ENCODE measurements at regions not wholly inside any gene's neighbourhood (a gene's known extent, or its start where the extent isn't known, plus 50 kb on each side); places are given as distances from the start of the nearest gene placed in this dataset.

DNA sequence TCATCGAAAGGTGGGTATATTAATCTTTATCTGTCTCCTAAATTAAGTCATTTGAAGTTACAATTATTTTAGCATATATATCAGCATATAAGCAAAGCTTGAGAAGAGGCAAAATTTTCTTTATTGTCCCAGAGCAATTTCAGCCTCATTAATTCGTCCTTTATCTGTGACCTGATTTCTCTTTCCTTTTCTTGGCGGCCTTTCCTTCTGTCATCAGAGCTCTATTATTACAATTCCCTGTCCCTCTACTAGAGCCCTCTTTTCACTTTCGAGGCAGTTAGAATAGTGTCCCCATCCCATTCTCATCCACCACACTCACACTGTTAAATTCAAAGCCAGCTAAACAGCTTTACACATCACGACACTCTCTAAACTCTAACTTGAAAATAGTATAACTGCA lies 1293.2 kb upstream of the FAM98A start:
- DNase-seq, result no peak
- H3K4me1 ChIP-seq (ENCODE audit: control insufficient read depth in 3 of 3, insufficient read depth in 2 of 3, low read depth in 1 of 3, low read length in 2 of 3), result no peaks in the 10 kb centered on the region
- no peak for FAIRE-seq
- H3K36me3 ChIP-seq (ENCODE audit: control insufficient read depth in 3 of 3, insufficient read depth in 2 of 3, low read depth in 1 of 3, low read length in 3 of 3), result no peaks in the 10 kb centered on the region
- no peak overlapping the region for H3K4me3 ChIP-seq (ENCODE audit: low read depth in 1 of 3, low read length in 3 of 3)
- H3K27me3 ChIP-seq (ENCODE audit: control insufficient read depth in 3 of 3, insufficient read depth in 3 of 3, low read length in 3 of 3), result no peaks in the 10 kb centered on the region
- H3K9me3 ChIP-seq (ENCODE audit: control insufficient read depth in 2 of 2, insufficient read depth in 1 of 2, low read depth in 1 of 2, low read length in 1 of 2), result peaks cover 0 to 2% of the 10 kb centered on the region in 2 donors
- H3K27ac ChIP-seq (ENCODE audit: low read depth in 1 of 3, low read length in 2 of 3), result no peak overlapping the region
- WGBS, 3 donors, result 76 to 80% (median 78%) methylated on average over 5 of the region's 5 CpGs

GRCh38 chr2:34875091-34875745 lies 1276.1 kb upstream of the FAM98A start:
- Histone ChIP-seq H3K4me3 (ENCODE audit: low read depth in 1 of 3, low read length in 3 of 3) (no peak overlapping the region), H3K27ac (ENCODE audit: low read depth in 1 of 3, low read length in 2 of 3) (no peak overlapping the region), H3K9me3 (ENCODE audit: control insufficient read depth in 2 of 2, insufficient read depth in 1 of 2, low read depth in 1 of 2, low read length in 1 of 2) (no peaks in the 10 kb centered on the region), H3K27me3 (ENCODE audit: control insufficient read depth in 3 of 3, insufficient read depth in 3 of 3, low read length in 3 of 3) (no peaks in the 10 kb centered on the region), H3K36me3 (ENCODE audit: control insufficient read depth in 3 of 3, insufficient read depth in 2 of 3, low read depth in 1 of 3, low read length in 3 of 3) (no peaks in the 10 kb centered on the region), H3K4me1 (ENCODE audit: control insufficient read depth in 3 of 3, insufficient read depth in 2 of 3, low read depth in 1 of 3, low read length in 2 of 3) (no peaks in the 10 kb centered on the region)
- 46 to 74% (median 69%) methylated on average over 4 of the region's 4 CpGs for WGBS, 3 donors
- DNase-seq (no peak), FAIRE-seq (no peak)

DNA sequence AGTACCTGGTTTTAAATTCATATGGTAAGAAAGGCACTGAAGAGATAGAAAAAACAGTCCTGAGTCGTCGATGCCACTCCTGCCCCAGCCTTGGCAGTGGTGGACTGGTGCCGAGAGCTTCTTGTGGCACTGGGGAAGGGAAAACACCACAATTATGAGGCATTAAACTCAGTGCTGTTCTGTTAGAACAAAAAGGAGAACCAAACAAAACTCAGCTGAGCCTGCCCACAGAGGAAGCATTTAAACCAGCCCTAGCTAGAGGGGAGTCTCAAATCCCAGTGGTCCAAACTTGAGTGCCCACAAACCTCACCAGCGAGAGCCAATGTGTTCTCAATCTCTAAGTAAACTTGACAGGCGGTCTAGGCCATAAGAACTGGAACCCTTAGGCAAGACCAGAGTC lies 1254.5 kb upstream of the FAM98A start:
- H3K4me3 ChIP-seq (ENCODE audit: low read depth in 1 of 3, low read length in 3 of 3), result no peak overlapping the region
- H3K4me1 ChIP-seq (ENCODE audit: control insufficient read depth in 3 of 3, insufficient read depth in 2 of 3, low read depth in 1 of 3, low read length in 2 of 3), result no peaks in the 10 kb centered on the region
- no peak for DNase-seq
- no peaks in the 10 kb centered on the region for H3K36me3 ChIP-seq (ENCODE audit: control insufficient read depth in 3 of 3, insufficient read depth in 2 of 3, low read depth in 1 of 3, low read length in 3 of 3)
- no peaks in the 10 kb centered on the region for H3K27me3 ChIP-seq (ENCODE audit: control insufficient read depth in 3 of 3, insufficient read depth in 3 of 3, low read length in 3 of 3)
- FAIRE-seq, result no peak
- H3K9me3 ChIP-seq (ENCODE audit: control insufficient read depth in 2 of 2, insufficient read depth in 1 of 2, low read depth in 1 of 2, low read length in 1 of 2), result peaks cover 2 to 12% of the 10 kb centered on the region in 2 donors
- H3K27ac ChIP-seq (ENCODE audit: low read depth in 1 of 3, low read length in 2 of 3), result no peak overlapping the region
- WGBS, 3 donors, result 79 to 80% (median 80%) methylated on average over 5 of the region's 5 CpGs

DNA sequence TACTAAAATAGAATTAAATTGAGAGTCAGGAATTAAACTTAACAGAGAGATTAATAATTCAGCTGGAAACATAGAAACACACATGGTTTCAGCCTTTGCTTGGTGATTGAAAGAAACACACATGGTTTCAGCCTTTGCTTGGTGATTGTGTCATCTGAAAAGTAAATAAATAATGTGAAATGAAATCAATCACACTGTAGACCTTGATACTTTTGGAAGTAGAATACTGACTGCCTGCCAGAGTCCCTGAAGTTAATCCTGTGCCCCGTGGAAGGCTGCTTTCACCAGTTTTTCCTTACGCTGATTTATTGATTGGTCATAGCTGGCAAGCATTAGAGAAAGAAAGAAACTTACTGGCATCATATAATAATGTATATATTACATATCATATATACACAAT lies 1252.7 kb upstream of the FAM98A start:
- peaks cover 2 to 16% of the 10 kb centered on the region in 2 donors for H3K9me3 ChIP-seq (ENCODE audit: control insufficient read depth in 2 of 2, insufficient read depth in 1 of 2, low read depth in 1 of 2, low read length in 1 of 2)
- 37 to 60% (median 45%) methylated on average over 2 of the region's 2 CpGs for WGBS, 3 donors
- H3K27me3 ChIP-seq (ENCODE audit: control insufficient read depth in 3 of 3, insufficient read depth in 3 of 3, low read length in 3 of 3), result no peaks in the 10 kb centered on the region
- no peaks in the 10 kb centered on the region for H3K36me3 ChIP-seq (ENCODE audit: control insufficient read depth in 3 of 3, insufficient read depth in 2 of 3, low read depth in 1 of 3, low read length in 3 of 3)
- FAIRE-seq, result no peak
- H3K4me1 ChIP-seq (ENCODE audit: control insufficient read depth in 3 of 3, insufficient read depth in 2 of 3, low read depth in 1 of 3, low read length in 2 of 3), result no peaks in the 10 kb centered on the region
- H3K27ac ChIP-seq (ENCODE audit: low read depth in 1 of 3, low read length in 2 of 3), result no peak overlapping the region
- no peak for DNase-seq
- H3K4me3 ChIP-seq (ENCODE audit: low read depth in 1 of 3, low read length in 3 of 3), result no peak overlapping the region

DNA sequence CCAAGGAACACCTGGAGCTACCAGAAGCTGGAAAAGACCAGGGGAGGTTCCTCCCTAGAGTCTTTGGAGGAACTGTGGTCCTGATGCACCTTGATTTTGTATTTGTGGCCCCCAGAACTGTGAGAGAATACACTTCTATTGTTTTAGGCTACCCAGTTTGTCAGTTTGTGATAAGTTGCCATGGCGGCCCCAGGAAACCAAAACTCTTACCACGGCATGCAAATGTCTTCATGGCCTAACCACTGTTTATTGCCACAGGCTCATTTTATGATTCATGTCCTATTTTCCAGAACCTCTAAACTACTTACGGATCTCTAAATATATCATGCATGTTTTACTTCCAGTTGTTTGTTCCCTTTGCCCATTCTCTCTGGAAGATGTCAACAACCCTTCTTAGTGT lies 1250.7 kb upstream of the FAM98A start:
- H3K4me1 ChIP-seq (ENCODE audit: control insufficient read depth in 3 of 3, insufficient read depth in 2 of 3, low read depth in 1 of 3, low read length in 2 of 3), result no peaks in the 10 kb centered on the region
- H3K36me3 ChIP-seq (ENCODE audit: control insufficient read depth in 3 of 3, insufficient read depth in 2 of 3, low read depth in 1 of 3, low read length in 3 of 3), result no peaks in the 10 kb centered on the region
- 70 to 85% (median 84%) methylated on average over 3 of the region's 3 CpGs for WGBS, 3 donors
- H3K9me3 ChIP-seq (ENCODE audit: control insufficient read depth in 2 of 2, insufficient read depth in 1 of 2, low read depth in 1 of 2, low read length in 1 of 2), result peaks cover 2 to 15% of the 10 kb centered on the region in 2 donors
- H3K27me3 ChIP-seq (ENCODE audit: control insufficient read depth in 3 of 3, insufficient read depth in 3 of 3, low read length in 3 of 3), result no peaks in the 10 kb centered on the region
- FAIRE-seq (no peak), DNase-seq (no peak)
- no peak overlapping the region for H3K27ac ChIP-seq (ENCODE audit: low read depth in 1 of 3, low read length in 2 of 3)
- no peak overlapping the region for H3K4me3 ChIP-seq (ENCODE audit: low read depth in 1 of 3, low read length in 3 of 3)

DNA sequence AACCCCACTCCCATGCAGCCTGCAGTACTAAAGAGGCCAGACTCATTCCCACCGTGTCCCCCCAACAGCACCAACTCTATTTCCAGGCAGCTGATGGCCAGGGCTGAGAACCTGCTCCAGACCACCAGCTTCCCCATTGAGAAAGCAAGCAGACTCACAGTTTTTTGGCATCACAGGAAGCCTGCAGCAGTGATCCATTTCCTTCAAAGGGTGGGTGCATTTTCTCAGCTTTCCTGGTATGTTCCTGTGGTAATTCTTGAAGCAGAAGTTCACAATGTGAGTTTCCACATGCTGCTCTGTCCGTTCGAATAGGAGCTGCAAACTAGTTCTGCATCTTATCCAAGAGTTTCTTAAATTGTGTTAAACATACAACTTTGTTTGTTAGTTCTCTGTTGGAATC lies 1249.6 kb upstream of the FAM98A start:
- Histone ChIP-seq H3K27ac (ENCODE audit: low read depth in 1 of 3, low read length in 2 of 3) (no peak overlapping the region), H3K27me3 (ENCODE audit: control insufficient read depth in 3 of 3, insufficient read depth in 3 of 3, low read length in 3 of 3) (no peaks in the 10 kb centered on the region), H3K4me1 (ENCODE audit: control insufficient read depth in 3 of 3, insufficient read depth in 2 of 3, low read depth in 1 of 3, low read length in 2 of 3) (no peaks in the 10 kb centered on the region), H3K9me3 (ENCODE audit: control insufficient read depth in 2 of 2, insufficient read depth in 1 of 2, low read depth in 1 of 2, low read length in 1 of 2) (peaks cover 0 to 4% of the 10 kb centered on the region in 2 donors), H3K36me3 (ENCODE audit: control insufficient read depth in 3 of 3, insufficient read depth in 2 of 3, low read depth in 1 of 3, low read length in 3 of 3) (no peaks in the 10 kb centered on the region), H3K4me3 (ENCODE audit: low read depth in 1 of 3, low read length in 3 of 3) (no peak overlapping the region)
- FAIRE-seq (no peak), DNase-seq (no peak)
- 58 to 67% (median 59%) methylated on average over 3 of the region's 3 CpGs for WGBS, 3 donors

- Histone ChIP-seq H3K4me1 (ENCODE audit: control insufficient read depth in 3 of 3, insufficient read depth in 2 of 3, low read depth in 1 of 3, low read length in 2 of 3) (no peaks in the 10 kb centered on the region), H3K36me3 (ENCODE audit: control insufficient read depth in 3 of 3, insufficient read depth in 2 of 3, low read depth in 1 of 3, low read length in 3 of 3) (no peaks in the 10 kb centered on the region), H3K27me3 (ENCODE audit: control insufficient read depth in 3 of 3, insufficient read depth in 3 of 3, low read length in 3 of 3) (no peaks in the 10 kb centered on the region), H3K27ac (ENCODE audit: low read depth in 1 of 3, low read length in 2 of 3) (no peak overlapping the region), H3K9me3 (ENCODE audit: control insufficient read depth in 2 of 2, insufficient read depth in 1 of 2, low read depth in 1 of 2, low read length in 1 of 2) (peaks cover 0 to 4% of the 10 kb centered on the region in 2 donors), H3K4me3 (ENCODE audit: low read depth in 1 of 3, low read length in 3 of 3) (no peak overlapping the region)
- WGBS, 3 donors, result 65 to 77% (median 66%) methylated on average over 2 of the region's 2 CpGs
- DNase-seq (no peak), FAIRE-seq (no peak)
Observed at GRCh38 chr2:34848132-34848531, 1249.0 kb upstream of the FAM98A start.

DNA sequence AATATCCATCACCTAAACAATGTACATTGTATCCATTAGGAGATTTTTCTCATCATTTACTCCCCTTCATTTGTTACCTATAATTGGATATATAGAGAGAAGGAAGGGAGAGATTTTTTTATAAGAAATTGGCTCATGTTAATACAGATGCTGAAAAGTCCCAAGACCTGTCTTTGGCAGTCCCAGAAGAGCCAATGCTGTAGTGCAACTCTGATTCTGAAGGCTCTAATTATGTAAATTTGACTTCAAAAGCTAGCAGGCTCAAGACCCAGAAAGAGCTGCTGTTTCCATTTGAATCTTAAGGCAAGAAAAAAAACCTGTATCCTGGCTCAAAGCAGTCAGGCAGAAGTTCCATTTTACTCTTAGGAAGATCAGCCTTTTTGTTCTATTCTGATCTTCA lies 1245.5 kb upstream of the FAM98A start:
- Histone ChIP-seq H3K4me3 (ENCODE audit: low read depth in 1 of 3, low read length in 3 of 3) (no peak overlapping the region), H3K9me3 (ENCODE audit: control insufficient read depth in 2 of 2, insufficient read depth in 1 of 2, low read depth in 1 of 2, low read length in 1 of 2) (peaks cover 0 to 4% of the 10 kb centered on the region in 2 donors), H3K36me3 (ENCODE audit: control insufficient read depth in 3 of 3, insufficient read depth in 2 of 3, low read depth in 1 of 3, low read length in 3 of 3) (no peaks in the 10 kb centered on the region), H3K27ac (ENCODE audit: low read depth in 1 of 3, low read length in 2 of 3) (no peak overlapping the region), H3K4me1 (ENCODE audit: control insufficient read depth in 3 of 3, insufficient read depth in 2 of 3, low read depth in 1 of 3, low read length in 2 of 3) (no peaks in the 10 kb centered on the region), H3K27me3 (ENCODE audit: control insufficient read depth in 3 of 3, insufficient read depth in 3 of 3, low read length in 3 of 3) (no peaks in the 10 kb centered on the region)
- DNase-seq, result no peak
- FAIRE-seq, result no peak

DNA sequence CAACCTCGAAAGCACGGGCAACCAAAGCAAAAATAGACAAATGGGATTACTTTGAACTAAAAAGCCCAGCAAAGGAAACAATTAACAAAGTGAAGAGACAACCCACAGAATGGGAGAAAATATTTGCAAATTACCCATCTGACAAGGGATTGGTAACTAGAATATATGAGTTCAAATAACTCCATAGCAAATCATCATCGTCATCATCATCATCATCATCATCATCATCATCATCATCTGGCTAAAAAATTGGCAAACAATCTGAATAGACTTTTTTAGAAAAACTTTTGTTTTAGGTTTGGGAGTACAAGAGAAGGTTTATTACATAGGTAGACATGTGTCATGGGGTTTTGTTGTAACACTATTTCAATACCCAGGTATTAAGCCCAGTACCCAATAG lies 1239.3 kb upstream of the FAM98A start:
- no peak overlapping the region for H3K27ac ChIP-seq (ENCODE audit: low read depth in 1 of 3, low read length in 2 of 3)
- H3K27me3 ChIP-seq (ENCODE audit: control insufficient read depth in 3 of 3, insufficient read depth in 3 of 3, low read length in 3 of 3), result no peaks in the 10 kb centered on the region
- H3K4me1 ChIP-seq (ENCODE audit: control insufficient read depth in 3 of 3, insufficient read depth in 2 of 3, low read depth in 1 of 3, low read length in 2 of 3), result no peaks in the 10 kb centered on the region
- no peak overlapping the region for H3K4me3 ChIP-seq (ENCODE audit: low read depth in 1 of 3, low read length in 3 of 3)
- 87 to 91% (median 90%) methylated on average over 3 of the region's 3 CpGs for WGBS, 3 donors
- FAIRE-seq, result no peak
- no peaks in the 10 kb centered on the region for H3K36me3 ChIP-seq (ENCODE audit: control insufficient read depth in 3 of 3, insufficient read depth in 2 of 3, low read depth in 1 of 3, low read length in 3 of 3)
- DNase-seq, result no peak
- H3K9me3 ChIP-seq (ENCODE audit: control insufficient read depth in 2 of 2, insufficient read depth in 1 of 2, low read depth in 1 of 2, low read length in 1 of 2), result peaks cover 0 to 3% of the 10 kb centered on the region in 2 donors

Measured in small intestine (tissue), 7 donors.